ENCODE measurements at regions not wholly inside any gene's neighbourhood (a gene's known extent, or its start where the extent isn't known, plus 50 kb on each side); places are given as distances from the start of the nearest gene placed in this dataset.
"Not testable (repeated sequence)": the region's sequence is repeated elsewhere in the genome, so short reads cannot be mapped to it uniquely, and the experiment has no call there.

DNA sequence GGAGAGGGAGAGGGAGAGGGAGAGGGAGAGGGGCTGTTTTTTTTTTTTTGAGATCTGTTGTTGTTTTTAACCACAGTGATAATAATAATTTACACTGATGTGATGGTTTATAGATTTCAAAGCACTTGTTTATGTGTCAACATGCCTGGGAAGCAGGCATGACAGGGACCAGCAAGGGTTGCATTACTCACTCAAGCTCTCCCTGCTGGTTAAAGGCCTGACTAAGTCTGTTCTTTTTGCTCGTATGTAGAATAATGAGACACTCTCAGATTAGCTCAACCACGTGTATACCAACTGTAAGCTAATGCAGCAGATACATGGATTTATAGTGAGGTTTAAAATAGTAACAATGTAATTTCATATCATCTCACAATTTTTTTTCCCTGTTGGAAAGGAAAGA, 134.6 kb upstream of the BOD1L1 start:
- in situ Hi-C loops (cut with HindIII; ENCODE audit: low sequenced_read_pairs), result no loop called here

DNA sequence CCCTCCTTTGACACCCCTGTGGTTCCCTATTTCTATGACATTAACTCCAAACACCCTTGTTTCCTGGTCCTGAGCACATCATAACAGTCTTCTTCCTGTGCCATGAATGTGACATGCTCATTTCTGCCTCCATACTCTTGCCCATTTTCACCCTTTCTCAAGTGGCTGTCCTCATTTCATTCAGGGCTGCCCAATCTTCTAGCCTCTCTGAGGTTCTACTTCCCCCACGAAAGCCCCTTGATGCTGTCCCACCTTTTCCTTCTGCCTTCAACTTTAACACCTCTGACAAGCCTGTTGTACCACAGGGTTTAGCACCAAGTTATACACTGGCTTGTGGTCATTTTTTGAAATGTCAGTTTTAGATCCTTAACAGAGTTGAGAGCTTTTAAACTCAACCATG, 136.2 kb upstream of the BOD1L1 start:
- in situ Hi-C loops (cut with HindIII; ENCODE audit: low sequenced_read_pairs), result no loop called here

DNA sequence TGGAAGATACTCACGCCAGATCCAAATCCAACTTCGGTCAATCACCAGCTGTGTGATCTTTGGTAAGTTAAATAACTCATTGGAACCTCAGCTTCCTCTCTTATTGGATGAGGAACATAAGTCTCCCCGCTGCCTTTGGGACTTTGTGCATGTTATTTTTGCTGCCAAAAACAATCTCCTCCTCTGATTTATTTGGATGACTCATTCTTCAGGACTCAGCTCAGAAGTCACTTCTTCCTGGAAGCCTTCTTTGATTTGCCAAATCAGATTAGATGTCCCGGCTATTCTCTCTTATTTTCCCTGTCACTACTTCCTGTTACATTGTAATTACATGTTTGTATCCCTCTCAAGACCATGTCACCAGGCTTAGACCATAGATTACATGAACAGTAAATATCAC, 138.0 kb upstream of the BOD1L1 start:
- in situ Hi-C loops (cut with HindIII; ENCODE audit: low sequenced_read_pairs), result loop anchor here (5.0 kb wide), 1 partner anchor 93 kb away; no protein-coding TSS in a partner anchor

DNA sequence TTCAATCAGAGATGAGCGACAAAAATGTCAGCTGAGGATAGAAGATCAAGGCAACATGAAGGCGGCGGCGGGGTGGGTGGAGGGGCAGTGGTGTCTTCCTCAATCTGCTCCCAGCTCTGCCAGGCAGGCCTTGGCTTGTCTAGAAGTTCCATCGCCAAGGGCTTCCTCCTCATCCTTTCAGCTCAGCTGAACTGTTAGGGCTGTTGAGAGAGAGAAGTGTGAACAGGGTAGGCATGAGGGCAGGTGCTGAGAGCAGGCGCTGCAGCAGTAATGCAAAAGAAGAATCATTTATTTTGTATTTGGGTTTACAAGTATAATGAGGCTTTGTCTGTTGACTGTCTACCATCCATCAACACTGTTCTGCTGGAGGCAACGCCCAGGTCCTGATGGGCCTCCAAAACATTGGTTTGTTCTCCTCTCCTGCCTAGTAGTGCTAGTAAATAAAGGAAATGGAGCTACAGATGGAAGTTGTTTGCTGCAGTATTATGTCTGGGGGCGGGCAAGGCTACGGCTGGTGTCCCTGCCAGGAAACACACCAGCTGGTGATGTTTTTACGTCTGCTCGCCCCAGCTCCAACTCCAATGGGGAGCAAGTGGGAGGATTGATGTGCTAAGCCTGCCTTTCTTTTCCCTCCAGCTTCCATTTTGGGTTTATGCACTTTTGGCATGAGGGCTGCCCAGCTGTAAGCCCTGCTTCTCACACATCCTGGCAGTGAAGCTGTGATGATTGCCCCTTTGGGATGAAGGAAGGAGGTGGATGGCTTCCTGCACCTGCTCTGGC, 139.4 kb upstream of the BOD1L1 start:
- in situ Hi-C loops (cut with HindIII; ENCODE audit: low sequenced_read_pairs), result loop anchor here (5.0 kb wide), 1 partner anchor 95 kb away; no protein-coding TSS in a partner anchor

DNA sequence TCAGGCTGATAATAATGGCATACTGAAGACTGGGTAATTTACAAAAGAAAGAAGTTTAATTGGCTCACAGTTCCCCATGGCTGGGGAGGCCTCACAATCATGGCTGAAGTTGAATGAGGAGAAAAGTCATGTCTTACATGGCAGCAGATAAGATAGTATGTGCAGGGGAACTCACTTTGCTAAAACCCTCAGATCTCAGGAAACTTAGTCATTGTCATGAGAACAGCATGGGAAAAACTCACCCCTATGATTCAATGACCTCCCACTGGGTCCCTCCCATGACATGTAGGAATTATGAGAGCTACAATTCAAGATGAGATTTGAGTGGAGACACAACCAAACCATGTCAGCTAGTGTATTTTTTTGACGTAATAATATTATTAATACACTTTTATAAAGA, 149.8 kb upstream of the BOD1L1 start:
- in situ Hi-C loops (cut with HindIII; ENCODE audit: low sequenced_read_pairs), result no loop called here

DNA sequence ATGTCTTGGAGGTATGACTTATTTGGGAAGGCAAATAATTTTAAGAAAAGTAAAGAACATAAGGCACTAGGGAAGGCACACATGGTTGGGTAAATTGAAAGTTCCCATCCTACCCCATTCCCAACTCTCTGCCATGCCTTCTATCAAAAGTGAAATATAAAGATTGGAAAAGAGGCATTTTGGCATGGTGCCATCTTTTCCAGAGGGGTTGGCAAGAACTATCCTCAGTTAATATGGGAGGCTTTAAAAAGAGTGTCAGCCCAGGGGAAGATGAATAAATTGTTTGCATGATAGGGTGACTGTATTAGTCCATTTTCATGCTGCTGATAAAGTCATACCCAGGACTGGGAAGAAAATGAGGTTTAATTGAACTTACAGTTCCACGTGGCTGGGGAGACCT, 150.8 kb upstream of the BOD1L1 start:
- in situ Hi-C loops (cut with HindIII; ENCODE audit: low sequenced_read_pairs), result no loop called here

DNA sequence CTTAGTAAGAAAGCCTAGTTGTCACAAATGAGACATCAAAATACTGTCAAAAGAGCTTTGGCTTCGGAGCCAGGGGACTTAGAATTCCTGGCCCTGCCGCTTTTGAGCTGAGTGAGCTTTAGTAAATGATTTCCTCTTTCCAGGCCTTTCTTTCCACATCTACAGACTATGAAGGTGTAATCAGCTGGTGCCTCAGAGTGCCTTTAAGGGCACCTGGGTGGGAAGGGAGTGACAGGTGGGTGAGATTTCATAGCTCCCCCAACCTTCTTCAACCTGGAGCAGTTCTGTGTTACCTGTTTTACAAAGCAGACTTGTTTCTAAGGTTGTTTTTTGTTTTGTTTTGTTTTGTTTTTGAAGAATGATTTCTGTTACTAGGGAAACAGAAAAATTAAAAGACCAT, 154.7 kb upstream of the BOD1L1 start:
- in situ Hi-C loops (cut with HindIII; ENCODE audit: low sequenced_read_pairs), result no loop called here

DNA sequence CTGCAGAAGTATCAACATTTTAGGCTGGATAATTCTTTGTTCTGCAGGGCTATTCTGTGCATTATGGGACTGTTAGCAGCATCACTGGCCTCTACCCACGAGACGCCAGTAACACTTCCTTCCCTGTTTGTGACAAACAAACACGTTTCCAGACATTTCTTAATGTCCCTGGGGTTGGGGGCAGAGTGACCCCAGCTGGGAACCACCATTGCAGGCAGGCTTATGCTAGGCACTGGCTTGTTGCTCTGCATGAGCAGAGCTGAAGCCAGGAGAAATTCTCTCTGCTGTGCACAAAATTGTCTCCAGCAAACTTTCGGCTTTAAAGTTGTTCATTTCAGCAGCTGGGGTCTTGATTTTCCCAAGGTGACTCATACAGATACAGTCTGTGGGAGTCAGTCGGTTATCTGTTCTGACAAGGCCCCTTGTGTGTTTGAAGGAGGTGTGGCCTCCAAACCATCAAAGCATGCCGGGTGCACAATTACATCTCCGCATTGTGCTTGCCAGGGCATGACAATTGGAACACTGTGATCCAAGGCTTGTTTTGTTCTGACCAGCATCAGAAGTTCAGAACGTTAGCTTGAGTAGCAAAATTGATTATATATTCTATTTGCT, 156.4 kb upstream of the BOD1L1 start:
- in situ Hi-C loops (cut with HindIII; ENCODE audit: low sequenced_read_pairs), result no loop called here

DNA sequence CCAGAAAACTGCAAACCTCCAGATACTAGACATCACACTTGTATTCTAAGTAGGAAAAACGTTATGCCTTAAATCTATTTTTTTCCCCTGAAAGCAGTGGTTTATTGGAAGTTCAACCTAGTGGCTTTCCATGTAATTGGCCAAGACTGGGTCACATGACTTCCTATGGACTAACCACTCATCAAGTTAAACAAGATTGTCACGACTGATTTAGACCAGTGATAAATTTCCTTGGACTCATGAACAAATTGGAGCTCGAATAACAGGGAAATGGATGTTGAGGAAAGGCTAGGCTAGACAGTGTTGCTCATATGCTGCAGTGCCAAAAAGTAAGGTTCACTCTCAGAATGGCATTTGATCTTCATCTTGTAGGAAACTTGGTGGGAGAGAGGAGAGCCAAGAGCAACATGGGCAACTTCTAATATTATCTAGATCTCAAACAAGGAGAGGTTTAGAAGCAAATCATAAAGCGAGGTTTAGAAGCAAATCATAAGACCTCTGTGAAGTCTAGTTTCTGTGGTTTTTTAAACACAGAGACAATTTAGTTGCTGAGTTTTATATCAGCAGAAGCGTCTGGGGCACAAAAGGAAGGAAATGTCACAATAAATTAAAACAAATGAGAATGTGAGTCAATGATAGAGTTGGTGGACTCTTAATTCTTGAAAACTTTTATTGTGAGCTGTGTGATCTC, 165.6 kb upstream of the BOD1L1 start:
- in situ Hi-C loops (cut with HindIII; ENCODE audit: low sequenced_read_pairs), result no loop called here

DNA sequence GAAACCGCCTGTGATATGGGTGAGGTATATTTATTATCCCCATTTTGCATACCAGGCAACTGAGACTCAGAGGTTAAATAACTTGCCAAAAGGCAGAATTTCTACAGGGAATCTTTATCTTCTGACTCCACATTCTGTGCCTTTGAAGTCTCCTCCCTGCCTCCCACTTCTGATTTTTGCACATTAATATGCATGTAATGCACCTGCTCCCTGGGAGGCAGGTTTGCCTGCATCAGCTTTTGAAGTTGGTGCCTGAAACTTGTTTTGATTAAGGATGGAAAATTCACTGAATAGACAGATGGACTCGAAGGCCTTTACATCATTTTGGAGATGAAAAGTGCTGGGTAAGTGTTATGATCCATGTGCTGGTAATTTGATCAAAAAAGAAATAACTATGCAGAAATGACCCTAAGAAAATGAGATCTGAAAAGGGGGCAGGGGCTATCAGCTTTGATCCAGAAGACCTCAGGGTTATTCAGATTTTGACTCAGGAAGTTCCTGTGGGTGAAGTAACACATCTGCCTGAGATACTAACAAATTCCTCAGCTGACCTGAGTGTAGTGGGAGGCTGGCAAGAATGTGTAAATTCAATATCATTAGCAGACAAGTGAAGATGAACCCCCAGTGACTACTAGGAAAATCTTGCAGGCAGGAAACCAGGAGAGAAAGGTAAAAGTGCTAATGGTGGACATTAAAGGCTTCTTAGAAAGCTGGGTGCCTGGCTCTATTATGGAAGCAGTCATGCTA, 167.5 kb upstream of the BOD1L1 start:
- in situ Hi-C loops (cut with HindIII; ENCODE audit: low sequenced_read_pairs), result no loop called here

DNA sequence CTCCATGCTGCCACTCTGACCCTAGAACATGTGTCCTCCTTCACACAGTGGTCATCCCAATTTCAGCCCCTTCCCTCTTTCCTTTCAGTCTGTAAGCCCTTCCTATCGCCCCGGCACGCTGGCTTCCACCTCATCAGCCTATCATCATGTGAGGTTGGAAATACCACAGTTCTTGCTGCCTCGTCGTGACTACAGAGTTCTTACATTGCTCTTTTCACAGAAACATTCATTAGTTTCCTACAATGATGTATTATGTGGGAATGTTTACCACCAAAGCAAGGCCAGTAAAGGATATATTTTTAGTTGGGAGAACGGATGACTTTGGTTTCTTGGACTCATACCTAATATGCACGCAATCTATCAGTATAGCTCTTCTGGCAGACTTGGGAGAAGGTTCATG, 169.5 kb upstream of the BOD1L1 start:
- in situ Hi-C loops (cut with HindIII; ENCODE audit: low sequenced_read_pairs), result no loop called here

DNA sequence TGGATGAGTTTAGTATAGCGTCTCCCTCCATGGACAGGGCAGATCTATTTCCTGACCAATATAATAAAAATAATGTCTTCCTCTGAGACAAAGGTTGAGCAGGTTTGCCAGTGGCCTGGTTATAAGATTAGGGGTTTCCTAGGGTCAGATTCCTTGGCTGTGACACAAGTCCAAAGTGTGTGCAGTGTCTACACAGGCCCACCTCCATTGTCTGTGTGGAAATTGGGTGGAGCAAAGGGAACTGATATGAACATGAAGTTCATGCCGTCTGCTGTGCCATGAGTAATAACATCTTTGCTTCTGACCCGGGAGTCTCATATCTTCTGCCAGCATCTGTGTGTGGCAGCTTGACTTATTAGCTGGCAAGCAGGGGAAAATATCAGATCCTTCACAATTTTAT, 187.7 kb upstream of the BOD1L1 start:
- in situ Hi-C loops (cut with HindIII; ENCODE audit: low sequenced_read_pairs), result no loop called here

DNA sequence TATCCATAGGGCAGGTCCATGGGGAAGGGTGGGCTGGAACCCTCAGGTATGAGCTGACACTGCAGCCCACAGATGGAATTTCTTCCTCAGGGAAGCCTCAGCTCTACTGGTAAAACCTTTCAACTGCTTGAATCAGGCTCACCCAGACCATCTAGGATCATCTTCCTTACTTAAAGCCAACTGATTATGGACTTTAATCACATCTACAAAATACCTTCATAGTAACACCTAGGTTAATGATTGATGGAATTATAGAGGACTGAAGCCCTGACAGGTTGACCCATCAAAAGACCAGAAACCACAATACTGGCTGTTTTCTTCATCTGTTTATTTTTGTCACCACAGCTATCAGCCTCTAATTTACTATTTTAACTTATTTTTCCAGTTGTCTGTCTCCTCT, 188.9 kb upstream of the BOD1L1 start:
- in situ Hi-C loops (cut with HindIII; ENCODE audit: low sequenced_read_pairs), result no loop called here

DNA sequence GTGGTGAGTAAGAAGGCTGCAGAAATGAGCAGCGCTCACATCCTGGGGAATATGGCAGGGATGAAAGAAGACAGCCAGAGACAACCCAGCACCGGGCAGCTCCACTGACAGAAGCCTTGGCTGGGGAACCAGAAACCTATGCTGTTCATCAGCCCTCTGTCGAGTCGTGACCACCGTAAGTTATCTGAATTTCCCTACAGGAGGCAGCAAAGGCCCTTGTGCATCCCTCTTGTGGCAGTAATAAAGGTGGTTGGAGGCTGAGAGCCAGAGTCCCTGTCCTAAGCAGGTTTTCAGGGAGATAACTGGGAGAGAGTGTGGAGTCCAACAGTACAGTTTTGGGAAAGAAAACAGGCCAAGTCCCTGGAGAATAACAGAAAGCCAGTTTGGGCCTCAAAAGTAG, 194.0 kb upstream of the BOD1L1 start:
- in situ Hi-C loops (cut with HindIII; ENCODE audit: low sequenced_read_pairs), result no loop called here

DNA sequence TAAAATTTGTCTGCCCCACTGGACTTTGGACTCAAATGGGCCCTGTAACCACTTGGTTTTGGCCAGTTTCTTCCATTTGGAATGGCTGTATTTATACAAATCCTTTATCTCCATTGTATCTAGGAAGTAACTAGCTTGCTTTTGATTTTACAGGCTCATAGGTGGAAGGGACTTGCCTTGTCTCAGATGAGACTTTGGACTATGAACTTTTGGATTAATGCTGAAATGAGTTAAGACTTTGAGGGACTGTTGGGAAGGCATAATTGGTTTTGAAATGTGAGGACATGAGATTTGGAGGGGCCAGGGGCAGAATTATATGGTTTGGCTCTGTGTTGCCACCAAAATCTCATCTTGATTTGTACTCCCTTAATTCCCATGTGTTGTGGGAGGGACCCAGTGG, 198.3 kb upstream of the BOD1L1 start:
- in situ Hi-C loops (cut with HindIII; ENCODE audit: low sequenced_read_pairs), result not testable (repeated sequence)

DNA sequence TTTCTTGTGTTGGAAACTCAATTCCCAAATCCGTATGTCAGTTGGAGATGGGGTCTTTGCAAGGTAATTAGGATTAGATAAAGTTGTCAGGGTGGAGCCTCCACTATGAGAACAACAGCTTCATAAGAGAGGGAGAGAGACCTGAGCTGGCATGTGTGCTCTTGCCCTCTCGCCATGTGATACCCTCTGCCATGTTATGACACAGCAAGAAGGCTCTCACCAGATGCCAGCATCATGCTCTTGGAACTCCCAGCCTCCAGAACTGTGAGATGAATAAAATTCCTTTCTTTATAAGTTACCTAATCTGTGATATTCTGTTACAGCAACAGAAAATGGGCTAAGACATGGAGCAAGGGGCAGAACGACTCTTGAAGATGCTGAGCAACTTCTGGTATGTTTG, 201.9 kb upstream of the BOD1L1 start:
- in situ Hi-C loops (cut with HindIII; ENCODE audit: low sequenced_read_pairs), result no loop called here

DNA sequence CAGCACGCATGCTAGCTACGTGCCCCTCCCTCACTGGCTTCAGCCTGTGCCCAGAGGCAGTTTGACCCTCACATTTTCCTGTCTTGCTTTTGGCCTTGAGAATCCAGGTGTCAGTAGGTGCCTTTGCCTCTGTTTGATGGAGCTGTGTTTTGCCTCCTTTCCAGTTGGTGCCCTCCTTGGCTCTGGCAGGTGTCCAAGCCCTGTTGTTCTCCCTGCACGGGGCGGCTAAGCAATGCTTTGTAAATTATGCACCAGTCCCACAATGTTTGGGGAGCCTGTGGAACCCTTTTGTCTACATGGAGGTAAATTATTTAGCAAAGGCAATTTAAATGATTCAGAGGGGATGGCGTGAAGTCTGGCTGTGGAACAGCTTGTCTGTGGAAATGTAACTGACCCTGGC, 202.9 kb upstream of the BOD1L1 start:
- in situ Hi-C loops (cut with HindIII; ENCODE audit: low sequenced_read_pairs), result no loop called here

DNA sequence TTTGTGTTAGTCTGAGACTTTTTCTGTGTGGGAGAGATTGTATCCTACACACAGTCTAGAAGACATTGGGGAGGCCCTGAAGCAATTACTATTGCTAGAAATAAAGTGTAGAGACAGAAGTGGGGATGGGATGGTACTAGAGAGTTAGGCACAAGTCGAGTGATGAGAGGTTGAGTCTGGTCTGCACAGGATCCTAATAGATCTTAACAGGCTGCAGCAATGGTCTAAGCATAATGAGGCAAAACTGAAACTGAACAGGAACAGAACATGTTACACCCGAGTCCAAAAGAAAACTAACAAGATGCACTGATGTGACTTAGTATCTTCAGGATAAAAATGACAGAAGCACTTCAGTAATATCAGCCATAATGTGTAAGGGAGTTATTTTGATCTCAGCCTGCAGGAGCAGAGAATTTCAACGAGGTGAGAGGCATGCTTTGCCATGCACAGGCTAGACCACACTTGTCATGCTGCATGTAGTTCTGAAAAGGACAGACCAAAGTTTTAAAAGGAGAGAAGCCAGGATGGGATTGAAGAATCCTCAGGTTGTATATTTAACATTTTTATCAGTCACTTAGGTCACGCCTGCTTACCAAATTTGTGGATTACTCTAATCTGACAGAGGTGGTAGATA, 205.8 kb upstream of the BOD1L1 start:
- in situ Hi-C loops (cut with HindIII; ENCODE audit: low sequenced_read_pairs), result no loop called here

DNA sequence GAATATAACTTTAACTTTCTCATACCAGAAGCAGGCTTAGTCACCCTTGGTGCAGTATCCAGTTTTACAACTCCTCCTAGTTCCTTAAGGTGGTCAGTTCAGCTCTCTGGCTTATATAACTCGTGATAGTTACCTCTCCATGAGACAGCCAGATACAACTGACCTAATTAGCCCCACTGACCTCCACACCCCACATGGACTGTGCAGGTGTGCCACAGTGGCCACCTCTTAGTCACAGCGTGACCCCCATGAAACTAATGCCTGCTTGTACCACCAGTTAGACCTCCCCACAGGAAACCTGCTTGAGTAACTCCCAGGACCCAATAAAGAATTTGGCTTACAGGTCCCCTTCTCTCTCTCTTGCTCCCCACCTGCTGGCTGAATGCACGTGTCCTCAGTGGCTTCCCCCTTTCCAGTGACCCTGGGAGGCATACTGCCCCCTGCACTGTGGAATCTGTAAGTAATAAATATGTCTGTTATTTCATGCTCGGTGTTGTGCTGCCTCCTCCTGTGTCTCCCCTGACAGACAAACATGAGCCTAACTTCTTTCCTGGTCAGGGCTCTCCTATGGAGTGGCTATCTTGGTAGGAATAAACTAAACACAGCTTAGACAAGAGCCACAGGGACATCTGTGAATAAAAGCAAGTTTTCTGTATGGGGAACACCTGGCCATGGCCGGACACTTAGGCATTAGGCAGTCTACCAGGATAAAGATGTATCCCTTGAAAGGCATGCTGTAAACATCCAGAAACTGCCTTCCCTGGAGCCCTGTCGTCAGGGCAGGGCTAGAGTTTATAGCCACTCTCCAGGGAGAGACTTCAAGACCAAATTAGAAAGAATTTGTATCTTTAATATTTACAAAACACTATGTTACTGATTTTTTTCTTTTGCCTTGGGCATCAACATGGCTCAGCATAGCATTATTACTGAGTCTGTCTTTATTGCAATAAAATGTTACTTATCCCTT, 209.7 kb upstream of the BOD1L1 start:
- in situ Hi-C loops (cut with HindIII; ENCODE audit: low sequenced_read_pairs), result no loop called here
